Heart left ventricle (tissue), 16 donors: ENCODE measurements at regions not wholly inside any gene's neighbourhood (a gene's known extent, or its start where the extent isn't known, plus 50 kb on each side); places are given as distances from the start of the nearest gene placed in this dataset.

Experiments
- ATAC-seq, 4 donors: fragments of 200-7000 bp; cut with Tn5 transposase; one replicate each; pipeline ENCODE4 v1.9.1; 2020 to 2022; ENCODE audit warnings: moderate library complexity in 4 of 4, mild to moderate bottlenecking in 3 of 4, moderate number of reproducible peaks in 1 of 4
- DNase-seq, 5 donors: peaks; one replicate each; pipeline ENCODE4 v3.0.0-alpha.2; 2020
- H3K27ac ChIP-seq, 12 donors: fragments of 200-600 bp; sonication (generic) in 4 of 12; one replicate each; pipeline versions ENCODE4 v1.5.0 to v1.8.0; 2016 to 2022; ENCODE audit warnings: mild to moderate bottlenecking in 2 of 12
- H3K27me3 ChIP-seq, 9 donors: fragments of 200-600 bp; sonication (generic) in 2 of 9; one replicate each; pipeline versions ENCODE4 v1.5.1 to v1.8.0; 2016 to 2022; ENCODE audit warnings: mild to moderate bottlenecking in 3 of 9
- H3K36me3 ChIP-seq, 9 donors: fragments of 200-600 bp; sonication (generic) in 2 of 9; one replicate each; pipeline versions ENCODE4 v1.5.0 to v1.8.0; 2018 to 2022; ENCODE audit warnings: mild to moderate bottlenecking in 2 of 9
- H3K4me1 ChIP-seq, 12 donors: fragments of 200-600 bp; sonication (generic) in 4 of 12; one replicate each; pipeline versions ENCODE4 v1.5.0 to v1.8.0; 2016 to 2022; ENCODE audit warnings: mild to moderate bottlenecking in 3 of 12
- H3K4me3 ChIP-seq, 12 donors: fragments of 200-600 bp; sonication (generic) in 4 of 12; one replicate each; pipeline versions ENCODE4 v1.5.0 to v1.8.0; 2017 to 2022; ENCODE audit warnings: mild to moderate bottlenecking in 9 of 12, moderate library complexity in 4 of 12
- H3K9me3 ChIP-seq, 12 donors: fragments of 200-600 bp; sonication (generic) in 4 of 12; one replicate each; pipeline versions ENCODE4 v1.5.0 to v1.8.0; 2016 to 2022; ENCODE audit warnings: mild to moderate bottlenecking in 1 of 12
- CTCF ChIP-seq, 12 donors: fragments of 200-600 bp; sonication (generic) in 4 of 12; IDR thresholded peaks; one replicate each; pipeline versions ENCODE4 v1.5.0 to v1.8.0; 2018 to 2022; ENCODE audit warnings: antibody characterized with exemption in 12 of 12, mild to moderate bottlenecking in 5 of 12
- POLR2A ChIP-seq, 2 donors: fragments of 450-650 bp; IDR thresholded peaks; one replicate each; pipeline ENCODE4 v1.6.1; 2017; ENCODE audit warnings: antibody characterized with exemption in 2 of 2, mild to moderate bottlenecking in 2 of 2, moderate library complexity in 2 of 2
- WGBS, 4 donors: extraction: QIAGEN DNeasy Blood & Tissue Kit in 2 of 4; methylation state at CpG; one replicate each; pipeline versions ENCODE4 v1.1.5 to v1.1.7; 2013 to 2018; 5-methylcytosine and 5-hydroxymethylcytosine counted together
- intact Hi-C, 10 donors: fragments of 100-400 bp; cut with DNase I; formaldehyde crosslinking; loops; one replicate each; pipeline versions ENCODE4 v1.11.1 to v1.14.2; 2022
- donor health status: ischemic (EF 13 %, LVEDD 7.1; RV severe dilation, severe dysfunction).
- donor health status: healthy with polysubstance abuse.
- donor health status: DM: no; HTN: yes; CAD: no.
- donor health status: DM: no; HTN: no; CAD: no.
- donor health status: ischemic (EF 25% LVEDD 6.9; RV normal size, moderate dysfunction).
- donor health status: ischemic (EF 25% LVEDD 5.7; RV mildly dilated, moderate dysfunction).
- donor health status: healthy.
- donor health status: DM: yes; HTN: yes; CAD: no.
- donor health status: ischemic (EF 35%, LVEDD 5.7; RV mildly dilated, moderate dysfunction).
- donor health status: nonischemic (EF 11% LVEDD 7.7; RV severe dilation, severe dysfunction).
- donor health status: DM: yes; HTN: yes; CAD: no.
- donor health status: PGD.
- donor health status: ischemic (EF 29% LVEDD 5.4; RV normal size, mild dysfunction).
- donor health status: nonischemic (EF 23%, LVEDD 6.1; RV moderate dilation, normal function).

- intact Hi-C loops, result no loop called here
- 76 to 93% (median 78%) methylated on average over 2 of the region's 2 CpGs for WGBS, 4 donors
- no peak for ATAC-seq
These were observed 676.9 kb downstream of the HACE1 start for GRCh38 chr6:104182811-104183210.

GRCh38 chr6:104173668-104174067 is 686.1 kb downstream of the HACE1 start:
- Histone ChIP-seq H3K9me3 (no peaks in the 10 kb centered on the region), H3K27ac (no peak overlapping the region), H3K4me3 (no peak overlapping the region), H3K36me3 (no peaks in the 10 kb centered on the region), H3K27me3 (no peaks in the 10 kb centered on the region), H3K4me1 (no peaks in the 10 kb centered on the region)
- no peak for ATAC-seq
- no peak for TF ChIP-seq POLR2A (IDR thresholded peaks at IDR 0.05)
- no peak for TF ChIP-seq CTCF (IDR thresholded peaks at IDR 0.05)
- 50 to 76% (median 65%) methylated on average over 1 of the region's 1 CpG for WGBS, 4 donors
- DNase-seq, result no peak
- intact Hi-C loops, result no loop called here

More at GRCh38 chr6:104182811-104183210, 676.9 kb downstream of the HACE1 start:
- Histone ChIP-seq H3K27me3 (no peaks in the 10 kb centered on the region), H3K27ac (no peak overlapping the region), H3K9me3 (no peaks in the 10 kb centered on the region), H3K4me1 (no peaks in the 10 kb centered on the region), H3K36me3 (no peaks in the 10 kb centered on the region), H3K4me3 (no peak overlapping the region)
- DNase-seq, result no peak
- TF ChIP-seq CTCF (IDR thresholded peaks at IDR 0.05) (no peak), POLR2A (IDR thresholded peaks at IDR 0.05) (no peak)

GRCh38 chr6:104170401-104170800 is 689.3 kb downstream of the HACE1 start:
- Histone ChIP-seq H3K27ac (no peak overlapping the region), H3K4me1 (no peaks in the 10 kb centered on the region), H3K36me3 (no peaks in the 10 kb centered on the region), H3K27me3 (no peaks in the 10 kb centered on the region), H3K4me3 (no peak overlapping the region), H3K9me3 (peaks cover 0 to 23% (median 3%) of the 10 kb centered on the region in 12 donors)
- no peak for ATAC-seq
- no peak for DNase-seq
- intact Hi-C loops, result no loop called here
- WGBS, 4 donors, result 33 to 46% (median 41%) methylated on average over 2 of the region's 2 CpGs
- TF ChIP-seq CTCF (IDR thresholded peaks at IDR 0.05) (no peak), POLR2A (IDR thresholded peaks at IDR 0.05) (no peak)

- TF ChIP-seq POLR2A (IDR thresholded peaks at IDR 0.05), result no peak
- TF ChIP-seq CTCF (IDR thresholded peaks at IDR 0.05), result no peak
- DNase-seq (no peak), ATAC-seq (no peak)
- Histone ChIP-seq H3K27me3 (no peaks in the 10 kb centered on the region), H3K4me1 (no peaks in the 10 kb centered on the region), H3K4me3 (no peak overlapping the region), H3K36me3 (no peaks in the 10 kb centered on the region), H3K27ac (no peak overlapping the region), H3K9me3 (peaks cover 0 to 25% (median 3%) of the 10 kb centered on the region in 12 donors)
- intact Hi-C loops, result no loop called here
These were observed 693.6 kb downstream of the HACE1 start for GRCh38 chr6:104166055-104166668.
